NCI-H774 (cell line): ENCODE measurements at regions not wholly inside any gene's neighbourhood (a gene's known extent, or its start where the extent isn't known, plus 50 kb on each side); places are given as distances from the start of the nearest gene placed in this dataset.
"Not testable (repeated sequence)": the region's sequence is repeated elsewhere in the genome, so short reads cannot be mapped to it uniquely, and the experiment has no call there.

Experiments
- DNase-seq: peaks from one replicate; lab custom pipeline; 2025; lab: John Stamatoyannopoulos, UW

- no peak for DNase-seq
Observed at GRCh38 chr6:115873901-115874300, 186.8 kb downstream of the FRK start.

DNA sequence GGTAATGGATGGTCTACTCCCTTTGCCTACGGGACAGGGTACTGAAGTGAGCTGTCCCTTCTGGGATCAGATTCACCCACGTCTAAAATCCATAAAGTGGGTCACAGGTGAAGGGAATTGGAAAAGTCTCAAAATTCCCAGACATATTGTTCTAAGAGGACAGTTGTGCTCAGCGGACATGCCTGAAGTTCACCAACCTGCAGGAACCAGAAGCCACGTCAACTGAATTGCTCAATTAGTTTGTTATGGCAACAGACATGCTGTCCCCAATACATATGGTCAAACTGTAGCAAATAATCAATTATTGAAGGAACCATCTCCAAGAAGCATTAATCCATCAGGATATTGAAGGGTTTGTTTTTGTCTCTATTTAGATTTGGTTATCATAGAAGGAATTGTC, 190.2 kb downstream of the FRK start:
- no peak for DNase-seq

DNA sequence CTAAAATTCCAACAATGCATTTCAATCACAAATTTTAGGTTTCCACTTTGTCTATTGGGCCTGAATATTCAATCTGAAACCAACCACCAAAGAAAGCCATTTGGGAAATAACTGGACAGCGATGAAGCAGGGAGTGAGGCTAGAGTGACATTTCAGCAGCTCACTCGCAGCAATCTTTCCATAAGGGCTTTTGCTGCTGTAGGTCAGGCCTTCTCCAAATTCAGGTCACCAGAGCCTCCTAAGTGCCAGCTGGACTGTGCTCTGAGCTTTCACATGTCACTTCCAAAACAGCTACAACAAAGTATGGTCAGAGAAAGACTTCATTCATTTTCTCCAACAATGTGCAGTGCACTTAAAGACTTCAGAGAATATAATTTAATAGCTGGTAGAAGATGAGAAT, 194.8 kb downstream of the FRK start:
- no peak for DNase-seq

GRCh38 chr6:115863211-115863610, 197.5 kb downstream of the FRK start:
- no peak for DNase-seq

DNA sequence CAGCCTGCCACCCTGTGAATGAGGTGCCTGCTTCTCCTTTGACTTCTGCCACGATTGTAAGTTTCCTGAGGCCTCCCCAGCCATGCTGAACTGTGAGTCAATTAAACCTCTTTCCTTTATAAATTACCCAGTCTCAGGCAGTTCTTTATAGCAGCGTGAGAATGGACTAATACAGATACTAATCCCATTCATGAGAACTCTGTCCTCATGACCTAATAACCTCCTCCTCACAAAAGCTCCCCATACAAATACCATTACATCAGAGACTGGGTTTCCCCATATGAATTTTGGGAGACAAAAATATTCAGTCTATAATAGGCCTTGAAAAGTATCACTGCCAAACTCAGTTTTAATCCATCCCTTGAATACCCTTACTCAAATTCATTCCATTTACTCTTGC, 199.0 kb downstream of the FRK start:
- DNase-seq = not testable (repeated sequence)

GRCh38 chr6:115859577-115859976, 201.1 kb downstream of the FRK start:
- DNase-seq = not testable (repeated sequence)

GRCh38 chr6:115854866-115855665, 205.6 kb downstream of the FRK start:
- DNase-seq = no peak

GRCh38 chr6:115847671-115848070, 213.0 kb downstream of the FRK start:
- DNase-seq = no peak

DNA sequence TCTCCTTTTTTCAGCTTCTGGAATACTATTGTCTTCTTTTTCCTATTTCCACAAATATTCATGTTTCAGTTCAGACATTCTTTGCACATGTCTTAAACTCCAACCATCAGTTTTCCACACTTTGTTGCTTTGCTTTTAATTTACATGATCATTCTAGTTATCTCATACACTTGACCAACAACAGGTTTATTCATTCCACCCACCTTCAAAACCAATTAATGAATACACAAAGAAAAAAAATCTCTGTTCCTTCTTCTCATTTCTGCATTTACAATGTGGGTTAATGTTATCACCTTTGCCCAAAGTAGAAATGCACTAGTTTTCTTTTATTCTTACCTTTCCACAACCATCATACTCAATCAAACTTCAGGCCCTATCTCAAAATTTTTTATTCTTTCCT, 216.7 kb downstream of the FRK start:
- DNase-seq = no peak

GRCh38 chr6:115842338-115842737, 218.4 kb downstream of the FRK start:
- DNase-seq = no peak

- DNase-seq = no peak
Observed at GRCh38 chr6:115839583-115840181, 221.0 kb downstream of the FRK start.

DNA sequence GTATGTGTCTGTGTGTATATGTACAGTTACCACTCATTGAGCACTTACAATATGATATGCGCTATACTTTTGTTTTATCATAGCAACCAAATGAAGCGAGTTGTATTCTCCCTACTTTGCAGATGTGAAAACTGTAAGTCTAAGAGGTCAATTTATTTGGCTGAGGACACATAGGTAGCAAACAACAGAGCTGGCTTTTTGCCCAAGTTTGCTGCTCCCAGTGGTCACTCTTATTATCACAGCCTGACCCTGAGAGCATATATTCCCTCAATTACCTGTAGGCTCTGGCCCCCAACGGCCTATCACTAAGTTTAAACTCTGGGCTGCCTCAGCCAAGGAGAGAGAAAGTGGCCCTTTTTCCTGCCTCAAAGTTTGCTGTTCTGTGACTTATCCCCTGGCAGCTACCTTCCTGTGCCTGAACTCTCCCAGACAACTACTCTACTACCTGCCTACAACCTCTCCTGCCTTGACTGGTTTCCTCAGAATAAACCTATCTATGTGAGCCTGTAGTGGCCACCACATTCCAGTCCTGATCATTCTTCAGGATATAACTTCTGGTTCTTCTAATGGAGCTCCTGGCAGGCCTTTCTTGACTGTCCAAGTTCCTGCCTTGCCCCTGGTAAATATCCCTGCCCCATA, 221.8 kb downstream of the FRK start:
- DNase-seq = no peak

GRCh38 chr6:115838216-115838615, 222.5 kb downstream of the FRK start:
- DNase-seq = no peak

DNA sequence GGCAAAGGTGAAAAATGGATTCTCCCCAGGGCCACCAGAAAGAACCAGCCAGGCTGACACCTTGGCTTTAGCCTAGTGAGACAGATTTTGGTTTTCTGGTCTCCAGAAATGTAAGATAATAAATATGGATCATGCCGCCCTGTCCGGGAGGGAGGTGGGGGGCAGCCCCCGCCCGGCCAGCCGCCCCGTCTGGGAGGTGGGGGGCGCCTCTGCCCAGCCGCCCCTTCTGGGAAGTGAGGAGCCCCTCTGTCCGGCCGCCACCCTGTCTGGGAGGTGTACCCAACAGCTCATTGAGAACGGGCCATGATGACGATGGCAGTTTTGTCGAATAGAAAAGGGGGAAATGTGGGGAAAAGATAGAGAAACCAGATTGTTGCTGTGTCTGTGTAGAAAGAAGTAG, 224.3 kb downstream of the FRK start:
- not testable (repeated sequence) for DNase-seq

DNA sequence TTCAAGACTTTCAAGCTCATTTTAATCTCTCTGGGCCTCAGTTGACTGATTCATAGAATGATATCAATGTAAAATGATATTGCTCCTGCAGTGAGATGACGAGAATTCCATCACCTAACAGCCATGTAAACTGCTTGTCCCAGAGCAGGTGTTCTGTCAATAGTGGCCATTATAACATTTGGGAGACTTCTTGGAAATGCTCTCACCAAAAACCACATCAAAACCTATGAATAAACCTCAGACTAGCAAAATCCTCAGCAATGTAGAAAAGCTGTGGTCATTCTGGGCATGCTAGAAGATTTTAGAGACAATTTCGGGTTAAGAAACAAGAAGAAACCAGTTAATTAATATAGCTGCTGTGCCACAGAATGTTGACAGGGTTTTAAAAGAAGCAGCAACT, 225.4 kb downstream of the FRK start:
- DNase-seq = no peak

- DNase-seq = not testable (repeated sequence)
Observed at GRCh38 chr6:115834542-115834941, 226.1 kb downstream of the FRK start.

DNA sequence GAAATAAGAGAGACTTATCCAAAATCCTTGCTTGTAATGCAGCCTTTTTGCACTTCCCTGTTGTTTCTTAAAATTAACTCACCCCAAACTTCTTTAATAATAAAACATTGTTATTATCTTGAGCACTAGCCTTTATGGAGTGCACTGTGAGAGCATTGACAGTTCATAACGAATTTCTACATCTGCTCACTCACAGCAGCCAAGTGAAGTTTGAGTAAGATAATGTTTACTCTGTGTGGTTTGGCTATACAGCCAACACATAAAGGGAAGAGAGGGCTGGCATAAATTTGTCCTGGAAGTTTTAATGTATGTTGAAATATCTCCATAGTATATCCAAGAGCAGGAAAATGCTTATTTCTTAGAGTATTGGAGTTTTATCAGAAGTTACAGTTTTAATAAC, 227.9 kb downstream of the FRK start:
- DNase-seq = no peak

DNA sequence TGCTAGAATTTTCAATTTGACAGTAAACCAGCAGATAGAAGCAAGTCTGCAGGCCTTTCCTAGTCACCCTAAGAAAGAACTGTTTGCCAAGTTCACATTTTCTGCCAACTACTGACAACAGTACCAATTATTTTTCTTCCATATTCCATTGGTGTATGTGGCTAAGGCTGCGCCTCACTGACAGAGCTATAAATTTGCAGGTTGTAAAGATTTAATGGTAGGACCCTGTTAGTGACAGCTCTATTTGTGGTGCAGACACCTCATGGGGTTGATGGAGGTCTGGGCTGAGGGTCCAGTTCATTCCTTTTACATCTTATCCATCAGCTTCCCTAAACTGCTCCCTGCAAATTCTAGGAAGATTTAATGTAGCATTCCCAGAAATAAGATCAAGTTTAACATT, 228.5 kb downstream of the FRK start:
- no peak for DNase-seq

DNA sequence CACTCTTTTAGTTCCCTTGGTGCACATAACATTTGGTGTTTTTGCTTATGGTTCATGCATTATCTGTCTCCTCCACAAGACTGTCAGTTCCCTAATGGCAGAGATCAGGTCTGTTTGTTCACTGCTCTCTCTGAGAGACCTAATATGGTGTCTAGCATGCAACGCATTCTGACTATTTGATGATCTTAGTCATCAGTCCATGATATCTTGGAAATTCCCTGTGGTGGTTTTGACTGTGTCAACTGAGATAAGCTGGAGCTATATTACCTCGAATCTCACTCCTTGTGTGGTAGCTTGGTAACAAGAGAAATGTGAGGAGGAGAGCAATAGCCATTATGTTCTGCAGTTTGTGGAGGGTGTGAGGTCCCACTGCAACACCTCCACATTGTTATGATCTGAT, 229.8 kb downstream of the FRK start:
- DNase-seq = no peak

DNA sequence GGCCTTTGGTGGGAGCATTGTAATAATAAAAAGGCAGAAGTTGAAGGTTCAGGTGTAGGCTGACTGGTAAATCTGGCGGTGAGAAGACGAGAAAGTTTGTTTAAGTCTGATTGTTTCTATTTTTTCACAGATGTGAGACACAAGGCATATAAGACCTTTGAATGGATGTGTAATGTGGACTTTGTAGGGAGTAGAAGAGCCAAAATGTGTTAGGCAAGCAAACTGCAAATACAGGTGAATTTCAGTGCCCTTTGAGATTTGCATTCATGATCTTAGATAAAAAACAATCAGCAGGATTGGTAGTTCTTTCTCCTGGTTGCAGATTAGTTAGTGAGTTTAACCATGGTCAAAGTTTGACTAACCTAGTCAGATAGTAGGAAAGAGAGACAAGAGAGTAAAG, 238.9 kb downstream of the FRK start:
- DNase-seq = no peak

GRCh38 chr6:115819506-115819905, 241.2 kb downstream of the FRK start:
- DNase-seq = no peak

DNA sequence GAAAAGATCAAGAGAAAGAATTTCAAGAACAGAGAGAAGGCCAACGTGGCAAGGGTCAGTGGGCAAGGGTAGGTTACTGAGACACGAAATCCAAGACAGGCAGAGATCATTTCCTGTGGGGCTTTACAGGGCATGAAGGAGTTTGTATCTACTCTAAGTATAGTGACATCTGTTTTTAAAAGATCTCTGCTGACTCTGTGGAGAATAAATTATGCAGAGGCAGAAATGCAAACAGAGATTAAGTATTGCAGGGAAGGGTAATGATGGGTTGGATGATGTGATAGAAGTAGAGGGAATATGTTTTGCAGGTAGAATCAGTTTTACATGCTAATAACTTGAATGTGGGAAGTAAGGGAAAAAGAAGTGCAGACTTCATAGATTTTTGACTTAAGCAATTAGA, 243.5 kb downstream of the FRK start:
- no peak for DNase-seq

GRCh38 chr6:115814907-115815306, 245.8 kb downstream of the FRK start:
- no peak for DNase-seq
